Epithelial cell of esophagus (primary cell): ENCODE measurements at regions not wholly inside any gene's neighbourhood (a gene's known extent, or its start where the extent isn't known, plus 50 kb on each side); places are given as distances from the start of the nearest gene placed in this dataset.
A peak's percentile ranks its signal among the peaks of the same experiment; 100 is the strongest.

ENCODE experiments used
- DNase-seq: peaks from one replicate; pipeline ENCODE4 v3.0.0; 2010; ENCODE audit warnings: low read depth
- H3K4me3 ChIP-seq: 2 replicates; pipeline ENCODE4 v1.5.1; 2011; ENCODE audit warnings: mild to moderate bottlenecking, low read length, control low read depth
- TF ChIP-seq, protein P1 (sequence below): IDR thresholded peaks from 2 replicates; pipeline ENCODE4 v1.5.1; 2011; ENCODE audit warnings: low read depth, mild to moderate bottlenecking, low read length, control low read depth, inconsistent platforms; ENCODE audit not compliant: insufficient read depth; ENCODE audit errors: missing control alignments

- no peak overlapping the region for H3K4me3 ChIP-seq
- DNase-seq = no peak
- TF ChIP-seq, protein P1, sequence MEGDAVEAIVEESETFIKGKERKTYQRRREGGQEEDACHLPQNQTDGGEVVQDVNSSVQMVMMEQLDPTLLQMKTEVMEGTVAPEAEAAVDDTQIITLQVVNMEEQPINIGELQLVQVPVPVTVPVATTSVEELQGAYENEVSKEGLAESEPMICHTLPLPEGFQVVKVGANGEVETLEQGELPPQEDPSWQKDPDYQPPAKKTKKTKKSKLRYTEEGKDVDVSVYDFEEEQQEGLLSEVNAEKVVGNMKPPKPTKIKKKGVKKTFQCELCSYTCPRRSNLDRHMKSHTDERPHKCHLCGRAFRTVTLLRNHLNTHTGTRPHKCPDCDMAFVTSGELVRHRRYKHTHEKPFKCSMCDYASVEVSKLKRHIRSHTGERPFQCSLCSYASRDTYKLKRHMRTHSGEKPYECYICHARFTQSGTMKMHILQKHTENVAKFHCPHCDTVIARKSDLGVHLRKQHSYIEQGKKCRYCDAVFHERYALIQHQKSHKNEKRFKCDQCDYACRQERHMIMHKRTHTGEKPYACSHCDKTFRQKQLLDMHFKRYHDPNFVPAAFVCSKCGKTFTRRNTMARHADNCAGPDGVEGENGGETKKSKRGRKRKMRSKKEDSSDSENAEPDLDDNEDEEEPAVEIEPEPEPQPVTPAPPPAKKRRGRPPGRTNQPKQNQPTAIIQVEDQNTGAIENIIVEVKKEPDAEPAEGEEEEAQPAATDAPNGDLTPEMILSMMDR = no peak
Measured at GRCh38 chr3:118116991-118117390, 917.7 kb downstream of the IGSF11 start.

- TF ChIP-seq, protein P1 = no peak
- peak; percentile 69 for DNase-seq
- H3K4me3 ChIP-seq = no peak overlapping the region
Measured at GRCh38 chr3:118126751-118127150, 907.9 kb downstream of the IGSF11 start.

- TF ChIP-seq, protein P1 = no peak
- no peak overlapping the region for H3K4me3 ChIP-seq
- no peak for DNase-seq
Measured at GRCh38 chr3:118127992-118128391, 906.7 kb downstream of the IGSF11 start.

GRCh38 chr3:118128886-118129285 is 905.8 kb downstream of the IGSF11 start:
- DNase-seq = peak; percentile 91
- TF ChIP-seq, protein P1 = no peak
- H3K4me3 ChIP-seq = no peak overlapping the region

DNA sequence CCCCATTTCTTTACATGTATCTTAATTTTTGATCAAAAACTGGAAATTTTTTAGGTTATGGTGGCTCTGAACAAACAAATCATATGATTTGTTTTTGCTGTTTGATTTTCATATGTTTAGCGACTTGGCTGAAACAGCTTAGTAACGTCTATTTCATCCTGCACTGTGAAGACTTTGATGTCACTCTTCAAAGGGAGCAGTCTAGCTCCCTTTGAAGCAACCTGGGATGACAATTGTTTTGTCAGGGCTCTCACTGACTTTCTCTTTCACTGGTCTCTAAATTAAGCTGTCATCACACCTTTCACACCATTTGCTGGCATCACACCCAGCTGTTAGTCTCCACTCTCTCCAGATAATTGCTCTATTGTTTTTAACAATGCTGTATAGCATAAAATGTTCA is 896.9 kb downstream of the IGSF11 start:
- DNase-seq = no peak
- TF ChIP-seq, protein P1 = no peak

GRCh38 chr3:118144919-118145318 is 889.7 kb downstream of the IGSF11 start:
- DNase-seq = no peak
- TF ChIP-seq, protein P1 = no peak
- H3K4me3 ChIP-seq = no peak overlapping the region

More for the DNA sequence above, 896.9 kb downstream of the IGSF11 start:
- no peak overlapping the region for H3K4me3 ChIP-seq

- no peak overlapping the region for H3K4me3 ChIP-seq
- no peak for DNase-seq
- TF ChIP-seq, protein P1 = no peak
Measured at GRCh38 chr3:118146658-118147375, 887.8 kb downstream of the IGSF11 start.
